ENCODE measurements at regions not wholly inside any gene's neighbourhood (a gene's known extent, or its start where the extent isn't known, plus 50 kb on each side); places are given as distances from the start of the nearest gene placed in this dataset.

DNA sequence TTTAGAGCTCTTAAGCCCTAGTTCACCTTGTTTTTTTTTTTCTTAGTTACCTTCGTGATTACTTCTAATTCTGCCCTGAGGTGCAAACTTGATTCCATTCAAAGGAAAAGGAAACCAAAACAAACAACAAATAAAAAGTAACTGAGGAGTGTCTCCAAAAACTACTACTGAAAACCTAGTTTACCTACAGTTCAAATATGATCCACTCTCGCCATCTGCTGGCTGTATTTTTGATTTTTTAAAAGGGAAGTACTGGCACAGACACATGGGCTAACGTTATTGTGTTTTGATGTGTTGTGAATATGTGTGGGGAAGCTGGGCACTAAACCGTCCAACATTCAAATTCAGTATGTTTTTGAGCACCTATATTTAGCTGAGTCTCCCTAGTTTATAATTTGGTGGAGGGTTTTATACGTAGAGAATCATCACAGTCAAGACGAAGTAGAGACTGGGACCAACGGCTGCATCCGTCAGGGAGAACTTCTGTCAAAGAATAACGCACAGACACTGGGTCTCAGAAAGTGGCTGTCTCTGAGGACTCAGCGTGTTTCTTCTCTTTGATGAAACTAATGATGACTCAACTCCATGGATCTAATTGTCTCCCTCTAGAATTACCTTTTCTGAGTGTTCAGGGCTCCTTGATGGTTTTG lies 373.5 kb upstream of the BTBD3 start:
- H3K27me3 Mint-ChIP-seq (ENCODE audit: low read depth): peaks cover 4% of the 10 kb centered on the region
- no peak overlapping the region for H3K27ac Mint-ChIP-seq
- no peaks in the 10 kb centered on the region for H3K4me1 Mint-ChIP-seq (ENCODE audit: low read depth)
- peak; percentile 35 for DNase-seq
- H3K4me3 Mint-ChIP-seq: no peak overlapping the region
- no peaks in the 10 kb centered on the region for H3K9me3 Mint-ChIP-seq
- CTCF ChIA-PET: interaction anchor here (0.7 to 1.7 kb wide), 2 partner anchors 31 to 1566 kb away, joined by 6 read pairs; no protein-coding TSS in a partner anchor
- intact Hi-C loops (cut with micrococcal nuclease): loop anchor here (1.0 to 10.0 kb wide), 6 partner anchors 872 to 1927 kb away; partner anchors contain the start of gene JAG1
- H3K36me3 Mint-ChIP-seq (ENCODE audit: low read depth): no peaks in the 10 kb centered on the region

DNA sequence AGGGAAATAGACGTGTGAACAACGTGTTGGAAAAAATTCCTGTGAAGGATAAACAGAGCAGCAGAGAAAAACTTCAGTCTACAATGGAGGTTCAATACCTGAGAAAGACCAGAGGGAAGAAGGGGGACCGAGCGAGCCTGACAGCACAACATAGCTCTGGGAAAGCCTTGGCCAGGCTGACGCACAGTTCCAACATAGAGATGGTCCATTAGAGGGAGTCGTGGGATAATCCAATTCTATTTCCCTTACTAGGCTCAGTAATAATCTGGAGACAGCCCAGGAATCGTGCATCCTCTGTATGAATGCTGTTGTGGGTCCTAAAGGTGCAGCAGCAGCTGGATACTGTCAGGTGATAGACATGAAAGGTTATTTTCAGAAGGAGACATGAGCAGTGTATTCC lies 370.8 kb upstream of the BTBD3 start:
- H3K4me1 Mint-ChIP-seq (ENCODE audit: low read depth): no peaks in the 10 kb centered on the region
- H3K36me3 Mint-ChIP-seq (ENCODE audit: low read depth): no peaks in the 10 kb centered on the region

DNA sequence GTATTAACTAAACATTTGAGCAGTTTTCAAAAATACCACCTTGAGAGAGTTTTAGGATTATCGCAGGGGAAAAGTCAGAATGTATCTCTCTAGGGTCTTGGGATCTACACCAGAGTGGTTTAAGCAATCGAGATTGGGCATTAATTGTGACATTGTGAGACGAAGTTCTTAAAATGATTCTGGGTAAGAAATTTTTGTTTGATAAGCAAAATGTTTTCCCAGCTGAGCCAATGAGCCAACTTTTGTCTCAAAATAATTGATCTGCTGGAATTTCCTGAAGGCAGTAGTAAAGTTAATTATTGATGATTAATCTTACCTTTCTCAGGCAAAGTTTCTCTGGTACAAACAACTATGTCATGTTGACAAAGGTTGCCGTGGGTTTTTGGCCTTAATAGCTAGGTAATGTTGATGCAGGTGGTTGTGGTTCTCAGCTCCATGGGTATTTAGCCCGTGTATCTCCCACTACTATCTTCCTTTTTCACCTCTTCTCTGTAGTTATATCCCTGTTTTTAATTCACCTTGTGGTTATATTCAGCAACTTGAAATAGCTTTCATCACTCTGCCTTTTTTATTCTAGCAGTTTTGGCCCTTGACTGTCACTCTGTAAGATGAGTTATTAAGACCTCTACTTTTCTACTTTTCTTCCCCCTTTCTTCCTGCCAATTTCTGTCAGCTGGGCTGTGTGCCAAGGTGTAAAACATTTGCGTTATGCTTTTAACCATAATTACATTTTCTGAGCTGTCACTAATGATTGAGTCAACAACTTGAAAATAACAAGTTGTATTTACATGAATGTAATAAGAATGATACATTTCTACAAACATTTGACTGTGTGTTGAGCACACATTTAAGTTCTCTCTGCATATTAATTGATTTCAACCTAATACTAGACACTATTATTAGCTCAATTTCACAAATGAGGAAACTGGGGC lies 368.3 kb upstream of the BTBD3 start:
- Mint-ChIP-seq H3K27ac (no peak overlapping the region), H3K4me3 (no peak overlapping the region), H3K9me3 (no peaks in the 10 kb centered on the region), H3K36me3 (ENCODE audit: low read depth) (no peaks in the 10 kb centered on the region), H3K4me1 (ENCODE audit: low read depth) (no peaks in the 10 kb centered on the region), H3K27me3 (ENCODE audit: low read depth) (peaks cover 5% of the 10 kb centered on the region)
- intact Hi-C loops (cut with micrococcal nuclease): loop anchor here (10.0 kb wide), 2 partner anchors 1085 to 1455 kb away; no protein-coding TSS in a partner anchor
- CTCF ChIA-PET: interaction anchor here (0.7 kb wide), 1 partner anchor 1382 kb away, joined by 3 read pairs; no protein-coding TSS in a partner anchor
- no peak for DNase-seq

More for the DNA sequence above, 370.8 kb upstream of the BTBD3 start:
- intact Hi-C loops (cut with micrococcal nuclease): loop anchor here (10.0 kb wide), 2 partner anchors 1082 to 1452 kb away; no protein-coding TSS in a partner anchor
- CTCF ChIA-PET: no interaction called here
- Mint-ChIP-seq H3K9me3 (no peaks in the 10 kb centered on the region), H3K4me3 (no peak overlapping the region), H3K27me3 (ENCODE audit: low read depth) (peaks cover 4% of the 10 kb centered on the region), H3K27ac (no peak overlapping the region)
- DNase-seq: no peak

GRCh38 chr20:11550657-11551338 lies 366.9 kb upstream of the BTBD3 start:
- intact Hi-C loops (cut with micrococcal nuclease): no loop called here
- Mint-ChIP-seq H3K4me1 (ENCODE audit: low read depth) (no peaks in the 10 kb centered on the region), H3K4me3 (no peak overlapping the region), H3K9me3 (no peaks in the 10 kb centered on the region), H3K36me3 (ENCODE audit: low read depth) (no peaks in the 10 kb centered on the region), H3K27ac (no peak overlapping the region), H3K27me3 (ENCODE audit: low read depth) (peaks cover 5% of the 10 kb centered on the region)
- DNase-seq: no peak
- CTCF ChIA-PET: no interaction called here

GRCh38 chr20:11551479-11551878 lies 366.2 kb upstream of the BTBD3 start:
- no peak overlapping the region for H3K27ac Mint-ChIP-seq
- CTCF ChIA-PET: no interaction called here
- intact Hi-C loops (cut with micrococcal nuclease): no loop called here
- peaks cover 5% of the 10 kb centered on the region for H3K27me3 Mint-ChIP-seq (ENCODE audit: low read depth)
- no peaks in the 10 kb centered on the region for H3K36me3 Mint-ChIP-seq (ENCODE audit: low read depth)
- no peak for DNase-seq
- no peak overlapping the region for H3K4me3 Mint-ChIP-seq
- no peaks in the 10 kb centered on the region for H3K4me1 Mint-ChIP-seq (ENCODE audit: low read depth)
- peaks cover under 1% of the 10 kb centered on the region for H3K9me3 Mint-ChIP-seq

DNA sequence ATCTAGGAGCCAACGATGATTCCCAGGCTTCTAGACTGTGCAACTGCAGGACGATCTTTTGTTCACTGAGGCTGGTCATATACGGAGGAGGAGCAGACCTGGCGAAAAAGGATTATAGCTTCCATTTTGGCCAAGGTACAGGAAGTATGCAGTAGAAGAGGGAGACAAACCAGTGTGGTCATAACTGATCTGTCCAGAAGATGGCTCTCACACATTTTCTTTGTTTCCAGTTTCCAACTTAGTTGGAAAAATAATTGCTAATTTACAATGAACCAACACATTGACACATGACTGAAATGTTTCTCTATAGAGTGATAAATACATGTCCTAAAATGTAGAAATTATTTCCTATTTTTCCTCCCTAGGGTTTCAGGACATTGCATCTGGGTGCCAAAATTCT lies 364.1 kb upstream of the BTBD3 start:
- intact Hi-C loops (cut with micrococcal nuclease): no loop called here
- Mint-ChIP-seq H3K27me3 (ENCODE audit: low read depth) (peaks cover 5% of the 10 kb centered on the region), H3K9me3 (peaks cover 1% of the 10 kb centered on the region), H3K27ac (no peak overlapping the region), H3K4me3 (no peak overlapping the region), H3K4me1 (ENCODE audit: low read depth) (no peaks in the 10 kb centered on the region), H3K36me3 (ENCODE audit: low read depth) (no peaks in the 10 kb centered on the region)
- no peak for DNase-seq
- CTCF ChIA-PET: no interaction called here

DNA sequence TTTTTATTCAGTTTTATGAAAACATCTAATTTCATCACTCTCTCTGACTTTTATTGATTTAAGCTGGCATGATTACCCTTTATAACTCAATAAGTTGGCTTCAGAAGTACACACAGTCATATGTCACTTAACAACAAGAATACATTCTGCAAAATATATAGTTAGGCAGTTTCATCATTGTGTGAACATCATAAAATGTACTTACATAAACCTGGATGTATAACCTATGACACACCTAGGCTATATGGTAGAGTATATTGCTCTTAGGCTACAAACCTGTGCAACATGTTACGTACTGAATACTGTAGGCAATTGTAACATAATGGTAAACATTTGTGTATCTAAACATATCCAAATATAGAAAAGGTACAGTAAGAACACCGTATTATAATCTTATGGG lies 362.2 kb upstream of the BTBD3 start:
- no peaks in the 10 kb centered on the region for H3K36me3 Mint-ChIP-seq (ENCODE audit: low read depth)
- intact Hi-C loops (cut with micrococcal nuclease): no loop called here
- no peak overlapping the region for H3K27ac Mint-ChIP-seq
- peaks cover 1% of the 10 kb centered on the region for H3K9me3 Mint-ChIP-seq
- no peaks in the 10 kb centered on the region for H3K4me1 Mint-ChIP-seq (ENCODE audit: low read depth)
- CTCF ChIA-PET: no interaction called here
- H3K4me3 Mint-ChIP-seq: no peak overlapping the region
- peaks cover 1% of the 10 kb centered on the region for H3K27me3 Mint-ChIP-seq (ENCODE audit: low read depth)
- no peak for DNase-seq

- H3K27me3 Mint-ChIP-seq (ENCODE audit: low read depth): peaks cover 1% of the 10 kb centered on the region
- H3K9me3 Mint-ChIP-seq: peaks cover 1% of the 10 kb centered on the region
- H3K27ac Mint-ChIP-seq: no peak overlapping the region
- H3K4me1 Mint-ChIP-seq (ENCODE audit: low read depth): no peaks in the 10 kb centered on the region
- no peaks in the 10 kb centered on the region for H3K36me3 Mint-ChIP-seq (ENCODE audit: low read depth)
- intact Hi-C loops (cut with micrococcal nuclease): no loop called here
- no peak for DNase-seq
- H3K4me3 Mint-ChIP-seq: no peak overlapping the region
- CTCF ChIA-PET: interaction anchor here (0.6 kb wide), 1 partner anchor 21 kb away, joined by 3 read pairs; no protein-coding TSS in a partner anchor
These were observed 361.3 kb upstream of the BTBD3 start for GRCh38 chr20:11556410-11556809.

DNA sequence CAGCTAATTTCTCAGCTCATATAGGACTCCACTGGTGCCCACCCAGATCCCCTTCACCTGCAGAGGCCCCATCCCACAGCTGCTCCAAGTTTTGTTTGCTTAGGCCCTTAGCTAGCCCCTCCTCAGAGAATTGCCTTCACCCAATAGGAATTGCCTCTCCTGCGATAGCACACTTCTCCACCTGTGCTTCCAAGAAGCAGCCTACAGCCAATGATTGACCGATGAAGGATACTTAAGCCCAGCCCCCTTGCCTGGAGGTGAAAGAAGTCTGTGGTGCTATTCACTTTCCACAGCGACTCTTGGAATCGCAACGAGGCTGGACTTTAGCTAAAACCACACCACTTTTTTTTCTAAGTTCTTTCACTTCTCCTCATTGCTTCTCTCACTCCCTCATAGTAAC lies 353.2 kb upstream of the BTBD3 start:
- H3K27ac Mint-ChIP-seq: no peak overlapping the region
- DNase-seq: no peak
- CTCF ChIA-PET: no interaction called here
- H3K4me3 Mint-ChIP-seq: no peak overlapping the region
- intact Hi-C loops (cut with micrococcal nuclease): no loop called here
- H3K27me3 Mint-ChIP-seq (ENCODE audit: low read depth): no peaks in the 10 kb centered on the region
- peaks cover 5% of the 10 kb centered on the region for H3K9me3 Mint-ChIP-seq
- H3K36me3 Mint-ChIP-seq (ENCODE audit: low read depth): no peaks in the 10 kb centered on the region
- H3K4me1 Mint-ChIP-seq (ENCODE audit: low read depth): no peaks in the 10 kb centered on the region

- Mint-ChIP-seq H3K4me3 (no peak overlapping the region), H3K27me3 (ENCODE audit: low read depth) (no peaks in the 10 kb centered on the region), H3K27ac (no peak overlapping the region), H3K9me3 (peaks cover 2% of the 10 kb centered on the region), H3K4me1 (ENCODE audit: low read depth) (no peaks in the 10 kb centered on the region), H3K36me3 (ENCODE audit: low read depth) (no peaks in the 10 kb centered on the region)
- intact Hi-C loops (cut with micrococcal nuclease): no loop called here
- no peak for DNase-seq
- CTCF ChIA-PET: interaction anchor here (0.6 kb wide), 1 partner anchor 1240 kb away, joined by 3 read pairs; no protein-coding TSS in a partner anchor
These were observed 348.5 kb upstream of the BTBD3 start for GRCh38 chr20:11569163-11569562.

- no peak for DNase-seq
- Mint-ChIP-seq H3K4me3 (no peak overlapping the region), H3K36me3 (ENCODE audit: low read depth) (no peaks in the 10 kb centered on the region), H3K27me3 (ENCODE audit: low read depth) (no peaks in the 10 kb centered on the region), H3K4me1 (ENCODE audit: low read depth) (no peaks in the 10 kb centered on the region), H3K27ac (no peak overlapping the region), H3K9me3 (peaks cover 2% of the 10 kb centered on the region)
- intact Hi-C loops (cut with micrococcal nuclease): no loop called here
- CTCF ChIA-PET: interaction anchor here (0.6 kb wide), 1 partner anchor 260 kb away, joined by 3 read pairs; no protein-coding TSS in a partner anchor
These were observed 344.2 kb upstream of the BTBD3 start for GRCh38 chr20:11573507-11573906.

DNA sequence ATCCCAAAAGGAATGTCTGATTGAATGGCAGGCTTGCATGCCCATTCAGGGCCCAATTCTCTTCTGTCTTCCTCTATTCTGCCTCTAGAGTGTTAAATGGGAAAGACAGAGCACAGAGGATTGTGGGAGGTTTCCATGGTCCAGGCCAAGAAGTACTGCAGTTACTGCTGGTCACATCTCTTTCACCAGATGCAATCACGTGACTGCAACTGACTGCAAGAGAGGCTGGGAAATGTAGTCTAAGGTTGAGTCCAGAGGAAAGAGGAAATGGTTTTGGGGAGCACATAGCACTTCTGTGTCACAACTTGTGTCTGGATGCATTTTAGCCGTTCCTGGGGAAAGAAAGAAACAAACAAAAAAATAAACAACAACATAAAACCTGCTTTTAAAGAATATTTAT lies 336.4 kb upstream of the BTBD3 start:
- no peak overlapping the region for H3K4me3 Mint-ChIP-seq
- intact Hi-C loops (cut with micrococcal nuclease): no loop called here
- H3K4me1 Mint-ChIP-seq (ENCODE audit: low read depth): no peaks in the 10 kb centered on the region
- CTCF ChIA-PET: no interaction called here
- no peaks in the 10 kb centered on the region for H3K36me3 Mint-ChIP-seq (ENCODE audit: low read depth)
- H3K27me3 Mint-ChIP-seq (ENCODE audit: low read depth): no peaks in the 10 kb centered on the region
- DNase-seq: no peak
- H3K27ac Mint-ChIP-seq: no peak overlapping the region
- H3K9me3 Mint-ChIP-seq: peaks cover 2% of the 10 kb centered on the region

Data from activated naive CD4-positive, alpha-beta T cell treated with anti-CD3 and anti-CD28 coated beads for 36 hours (primary cell).